CD4-positive, CD25-positive, alpha-beta regulatory T cell (primary cell): ENCODE measurements at regions not wholly inside any gene's neighbourhood (a gene's known extent, or its start where the extent isn't known, plus 50 kb on each side); places are given as distances from the start of the nearest gene placed in this dataset.

Experiments used
- ATAC-seq, 2 donors: fragments of 150-1000 bp; cut with Tn5 transposase; one replicate each; pipeline ENCODE4 v1.10.0; 2021; ENCODE audit warnings: low read depth in 2 of 2, moderate number of reproducible peaks in 2 of 2, moderate library complexity in 1 of 2
- DNase-seq, 3 donors: peaks; one replicate each; pipeline versions ENCODE4 v3.0.0 to v3.0.0-alpha.2; 2012 to 2022; ENCODE audit warnings: mixed read lengths in 1 of 3
- H3K27ac ChIP-seq: one replicate; pipeline ENCODE4 v1.7.0; 2013; ENCODE audit warnings: mild to moderate bottlenecking, low read length; ENCODE audit not compliant: insufficient read depth, poor library complexity, severe bottlenecking
- H3K27me3 ChIP-seq: one replicate; pipeline ENCODE4 v1.7.0; 2013; ENCODE audit warnings: low read length; ENCODE audit not compliant: control insufficient read depth, insufficient read depth
- H3K36me3 ChIP-seq: one replicate; pipeline ENCODE4 v1.7.0; 2013; ENCODE audit warnings: mild to moderate bottlenecking, low read length, moderate library complexity; ENCODE audit not compliant: control insufficient read depth, insufficient read depth
- H3K4me1 ChIP-seq: 2 replicates; pipeline ENCODE4 v1.7.0; 2013; ENCODE audit warnings: mild to moderate bottlenecking, low read length; ENCODE audit not compliant: insufficient read depth, control insufficient read depth, poor library complexity, severe bottlenecking
- H3K4me3 ChIP-seq: one replicate; pipeline ENCODE4 v1.7.0; 2013; ENCODE audit warnings: low read depth, mild to moderate bottlenecking, low read length, moderate library complexity
- H3K9me3 ChIP-seq, 2 experiments: 1 replicate in 1 of 2; 2 replicates in 1 of 2; pipeline ENCODE4 v1.7.0; 2013; ENCODE audit warnings: low read length in 2 of 2, mild to moderate bottlenecking in 1 of 2, moderate library complexity in 1 of 2; ENCODE audit not compliant: control insufficient read depth in 2 of 2
- H3K27ac Mint-ChIP-seq, 3 donors: one replicate each; pipeline ENCODE4 v1.8.0; 2020 to 2022; ENCODE audit warnings: mild to moderate bottlenecking in 3 of 3, mixed read lengths in 3 of 3, moderate library complexity in 2 of 3
- H3K27me3 Mint-ChIP-seq: one replicate; pipeline ENCODE4 v1.8.0; 2022; ENCODE audit warnings: mild to moderate bottlenecking, mixed read lengths
- H3K36me3 Mint-ChIP-seq: one replicate; pipeline ENCODE4 v1.8.0; 2020; ENCODE audit warnings: mixed read lengths
- H3K4me1 Mint-ChIP-seq, 4 donors: one replicate each; pipeline ENCODE4 v1.8.0; 2020 to 2022; ENCODE audit warnings: mixed read lengths in 4 of 4, mild to moderate bottlenecking in 1 of 4
- H3K4me3 Mint-ChIP-seq, 4 donors: one replicate each; pipeline ENCODE4 v1.8.0; 2020 to 2022; ENCODE audit warnings: mild to moderate bottlenecking in 4 of 4, mixed read lengths in 4 of 4, moderate library complexity in 3 of 4
- H3K9me3 Mint-ChIP-seq, 7 donors: one replicate each; pipeline ENCODE4 v1.8.0; 2020 to 2022; ENCODE audit warnings: mixed read lengths in 7 of 7, mild to moderate bottlenecking in 3 of 7, moderate library complexity in 2 of 7

DNA sequence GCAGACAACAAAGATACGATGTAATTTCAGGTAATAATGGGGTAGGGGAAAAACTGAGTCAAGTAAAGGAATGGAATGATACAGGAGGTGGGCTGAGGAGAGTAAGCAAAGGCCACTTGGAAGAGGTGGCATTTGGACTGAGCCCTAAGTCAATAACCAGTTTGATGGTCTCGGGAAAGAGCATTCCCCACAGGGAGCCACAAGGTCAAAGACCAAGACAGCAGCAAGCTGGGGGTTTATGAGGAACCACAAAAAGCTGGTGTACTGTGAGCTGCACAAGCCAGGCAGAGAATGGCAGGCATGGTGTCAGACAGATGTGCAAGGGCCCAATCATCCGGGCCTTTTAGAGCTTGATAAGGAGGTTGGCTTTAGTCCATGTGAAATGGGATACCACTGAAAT, 98.7 kb downstream of the NOC3L start:
- Mint-ChIP-seq H3K27me3 (peaks cover 4% of the 10 kb centered on the region), H3K27ac (no peak overlapping the region), H3K9me3 (peaks cover 0 to 6% (median 0%) of the 10 kb centered on the region in 7 donors), H3K4me3 (no peak overlapping the region), H3K4me1 (no peaks in the 10 kb centered on the region), H3K36me3 (no peaks in the 10 kb centered on the region)
- DNase-seq, result no peak
- Histone ChIP-seq H3K27ac (no peak overlapping the region), H3K27me3 (no peaks in the 10 kb centered on the region), H3K4me1 (no peaks in the 10 kb centered on the region), H3K9me3 (no peaks in the 10 kb centered on the region), H3K36me3 (no peaks in the 10 kb centered on the region), H3K4me3 (no peak overlapping the region)
- no peak for ATAC-seq

- H3K27me3 ChIP-seq, result no peaks in the 10 kb centered on the region
- no peak overlapping the region for H3K4me3 ChIP-seq
- Mint-ChIP-seq H3K27ac (no peak overlapping the region), H3K27me3 (peaks cover 4% of the 10 kb centered on the region), H3K9me3 (peaks cover 0 to 6% (median 2%) of the 10 kb centered on the region in 7 donors), H3K4me1 (no peaks in the 10 kb centered on the region), H3K36me3 (no peaks in the 10 kb centered on the region), H3K4me3 (no peak overlapping the region)
- no peaks in the 10 kb centered on the region for H3K9me3 ChIP-seq
- no peaks in the 10 kb centered on the region for H3K36me3 ChIP-seq
- no peak overlapping the region for H3K27ac ChIP-seq
- no peak for DNase-seq
- ATAC-seq, result no peak
- H3K4me1 ChIP-seq, result no peaks in the 10 kb centered on the region
Measured at GRCh38 chr10:94266091-94266490, 96.6 kb downstream of the NOC3L start.

DNA sequence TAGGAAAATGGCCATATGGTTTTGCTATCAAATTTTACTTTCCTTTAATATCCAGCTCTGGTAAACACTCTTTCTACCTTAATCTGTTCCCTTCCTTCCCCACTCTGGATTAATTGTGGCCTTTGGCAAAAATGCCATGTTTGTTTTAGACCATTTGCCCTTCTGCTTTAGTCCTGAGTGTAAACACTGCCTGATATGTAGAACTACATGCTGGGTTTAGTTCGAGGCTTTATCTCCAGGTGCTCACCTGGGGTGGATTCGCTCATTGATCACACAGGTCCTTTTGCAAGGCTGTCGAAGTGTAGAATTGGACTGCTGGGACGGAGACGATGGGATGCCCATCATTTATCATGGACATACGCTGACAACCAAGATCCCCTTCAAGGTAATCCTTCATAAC, 94.1 kb downstream of the NOC3L start:
- Histone ChIP-seq H3K27ac (no peak overlapping the region), H3K9me3 (peaks cover 4 to 5% of the 10 kb centered on the region in 2 experiments), H3K4me1 (no peaks in the 10 kb centered on the region), H3K36me3 (no peaks in the 10 kb centered on the region), H3K27me3 (no peaks in the 10 kb centered on the region), H3K4me3 (no peak overlapping the region)
- no peak for ATAC-seq
- H3K9me3 Mint-ChIP-seq, result peaks cover 0 to 13% (median 8%) of the 10 kb centered on the region in 7 donors
- no peak overlapping the region for H3K27ac Mint-ChIP-seq
- H3K4me1 Mint-ChIP-seq, result no peaks in the 10 kb centered on the region
- H3K27me3 Mint-ChIP-seq, result peaks cover 4% of the 10 kb centered on the region
- no peak for DNase-seq
- no peaks in the 10 kb centered on the region for H3K36me3 Mint-ChIP-seq
- H3K4me3 Mint-ChIP-seq, result no peak overlapping the region

DNA sequence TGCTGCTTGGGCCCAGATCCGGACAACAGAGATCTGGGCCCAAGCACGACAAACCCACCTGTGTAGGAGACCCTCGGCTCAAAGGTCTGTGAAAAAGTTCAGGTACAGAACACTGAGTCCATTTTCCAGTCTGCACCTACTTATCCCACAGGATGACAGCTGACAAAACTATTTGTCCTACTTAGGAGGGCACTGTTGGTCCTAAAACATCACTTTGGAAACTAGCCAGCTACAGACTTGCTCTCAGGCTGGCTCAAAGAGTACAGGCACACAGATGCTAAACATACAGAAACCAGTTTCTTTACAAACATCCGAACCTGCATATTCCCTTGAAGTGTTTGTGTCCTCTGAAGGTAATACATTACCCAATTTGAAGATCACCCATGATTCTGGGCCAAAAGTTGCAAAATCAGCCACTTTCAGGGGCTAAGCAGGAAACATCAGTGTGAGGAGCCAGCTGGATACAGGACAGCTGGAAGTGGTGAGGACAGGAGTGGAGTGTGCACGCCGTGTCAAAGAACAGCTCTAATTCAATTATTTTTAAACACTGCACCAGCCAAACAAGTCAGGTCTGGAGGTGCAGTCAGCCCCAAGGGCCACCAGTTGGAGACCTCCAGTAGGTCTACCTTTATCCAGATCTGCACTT, 88.5 kb downstream of the NOC3L start:
- Histone ChIP-seq H3K36me3 (no peaks in the 10 kb centered on the region), H3K4me1 (no peaks in the 10 kb centered on the region), H3K4me3 (no peak overlapping the region), H3K27me3 (no peaks in the 10 kb centered on the region), H3K9me3 (peaks cover 4 to 5% of the 10 kb centered on the region in 2 experiments), H3K27ac (no peak overlapping the region)
- Mint-ChIP-seq H3K27ac (no peak overlapping the region), H3K9me3 (peaks cover 0 to 13% (median 5%) of the 10 kb centered on the region in 7 donors), H3K4me3 (no peak overlapping the region), H3K27me3 (peaks cover 4% of the 10 kb centered on the region), H3K36me3 (no peaks in the 10 kb centered on the region), H3K4me1 (no peaks in the 10 kb centered on the region)
- ATAC-seq, result no peak
- no peak for DNase-seq

- no peak overlapping the region for H3K4me3 Mint-ChIP-seq
- peaks cover 0 to 9% (median 4%) of the 10 kb centered on the region in 7 donors for H3K9me3 Mint-ChIP-seq
- Histone ChIP-seq H3K27me3 (no peaks in the 10 kb centered on the region), H3K9me3 (peaks cover 4 to 5% of the 10 kb centered on the region in 2 experiments), H3K4me3 (no peak overlapping the region), H3K36me3 (no peaks in the 10 kb centered on the region), H3K4me1 (no peaks in the 10 kb centered on the region), H3K27ac (no peak overlapping the region)
- no peak overlapping the region for H3K27ac Mint-ChIP-seq
- no peaks in the 10 kb centered on the region for H3K36me3 Mint-ChIP-seq
- H3K4me1 Mint-ChIP-seq, result peaks cover 0 to 7% (median 0%) of the 10 kb centered on the region in 4 donors
- DNase-seq, result no peak
- H3K27me3 Mint-ChIP-seq, result peaks cover 4% of the 10 kb centered on the region
- no peak for ATAC-seq
Measured at GRCh38 chr10:94276140-94276539, 86.6 kb downstream of the NOC3L start.

- no peak overlapping the region for H3K27ac Mint-ChIP-seq
- no peak overlapping the region for H3K4me3 Mint-ChIP-seq
- peaks cover 4% of the 10 kb centered on the region for H3K27me3 Mint-ChIP-seq
Measured at GRCh38 chr10:94277450-94277849, 85.3 kb downstream of the NOC3L start.

DNA sequence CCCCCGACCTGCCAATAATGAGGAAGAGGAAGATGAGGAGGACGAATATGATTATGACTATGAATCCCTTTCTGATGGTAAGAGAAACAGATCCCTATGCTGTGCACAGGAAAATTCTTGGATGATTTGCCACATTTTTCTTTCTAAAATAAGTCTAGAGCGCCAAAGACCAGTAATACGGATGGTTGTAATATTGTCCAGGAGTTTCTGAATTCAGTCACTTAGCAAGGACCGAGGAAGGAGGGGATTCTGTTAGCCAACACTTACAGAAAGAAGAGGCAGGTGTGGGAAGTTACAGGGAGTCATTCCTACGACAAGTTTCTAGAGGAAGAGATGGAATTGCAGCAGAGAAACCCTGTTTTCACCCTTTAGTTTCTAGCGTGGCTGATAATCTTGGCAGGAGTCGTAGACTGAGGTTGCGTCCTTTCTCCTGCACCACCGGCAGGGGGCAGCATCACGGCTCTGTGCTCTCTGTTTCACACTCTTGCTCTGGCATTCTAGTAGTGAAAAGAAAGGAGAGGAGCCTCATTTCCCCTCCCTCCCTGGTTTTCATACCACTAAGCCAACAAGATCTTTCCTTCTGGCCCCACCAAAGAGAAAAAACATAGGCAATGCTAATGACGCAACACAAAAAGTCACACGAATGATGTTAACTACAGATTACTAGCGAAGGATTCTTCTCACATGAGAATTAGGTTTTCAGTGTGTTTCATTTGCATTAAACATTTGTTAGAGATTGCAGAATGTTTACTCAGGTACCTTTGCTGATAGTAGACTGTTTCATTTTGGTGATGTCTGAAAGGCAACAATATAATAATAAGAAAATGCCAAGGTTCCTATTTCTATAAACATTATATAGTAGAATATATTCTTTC, 82.7 kb downstream of the NOC3L start:
- ATAC-seq (peak in 1 of 2 donors; percentile 52), DNase-seq (peak; percentile 1 to 60 (median 33))
- Histone ChIP-seq H3K36me3 (no peaks in the 10 kb centered on the region), H3K9me3 (no peaks in the 10 kb centered on the region), H3K4me3 (no peak overlapping the region), H3K27me3 (peaks cover 11% of the 10 kb centered on the region), H3K27ac (no peak overlapping the region), H3K4me1 (no peaks in the 10 kb centered on the region)
- H3K4me1 Mint-ChIP-seq, result peaks cover 0 to 7% (median under 1%) of the 10 kb centered on the region in 4 donors
- H3K27ac Mint-ChIP-seq, result no peak overlapping the region
- H3K9me3 Mint-ChIP-seq, result peaks cover 0 to 1% (median 0%) of the 10 kb centered on the region in 7 donors
- no peaks in the 10 kb centered on the region for H3K36me3 Mint-ChIP-seq
- no peak overlapping the region for H3K4me3 Mint-ChIP-seq
- peaks cover 9% of the 10 kb centered on the region for H3K27me3 Mint-ChIP-seq

More at GRCh38 chr10:94277450-94277849, 85.3 kb downstream of the NOC3L start:
- Histone ChIP-seq H3K27ac (no peak overlapping the region), H3K36me3 (no peaks in the 10 kb centered on the region), H3K4me3 (no peak overlapping the region), H3K27me3 (no peaks in the 10 kb centered on the region), H3K9me3 (peaks cover 0 to 2% of the 10 kb centered on the region in 2 experiments), H3K4me1 (no peaks in the 10 kb centered on the region)
- Mint-ChIP-seq H3K4me1 (peaks cover 0 to 7% (median 0%) of the 10 kb centered on the region in 4 donors), H3K36me3 (no peaks in the 10 kb centered on the region), H3K9me3 (peaks cover 0 to 5% (median 2%) of the 10 kb centered on the region in 7 donors)
- DNase-seq, result no peak
- no peak for ATAC-seq
